ENCODE measurements at regions not wholly inside any gene's neighbourhood (a gene's known extent, or its start where the extent isn't known, plus 50 kb on each side); places are given as distances from the start of the nearest gene placed in this dataset.

- Histone ChIP-seq H3K4me3 (no peak overlapping the region), H3K4me1 (peaks cover 5% of the 10 kb centered on the region), H3K27me3 (no peaks in the 10 kb centered on the region), H3K27ac (no peak overlapping the region), H3K9me3 (peaks cover 0 to 15% (median 0%) of the 10 kb centered on the region in 3 donors), H3K36me3 (replicated peaks in 1 of 2; ENCODE audit: insufficient read depth in 1 of 2, low read depth in 2 of 2) (no peaks in the 10 kb centered on the region)
- WGBS, 2 donors: 54 to 62% methylated on average over 4 of the region's 4 CpGs
- intact Hi-C loops (cut with DNase I): no loop called here
- TF ChIP-seq POLR2A (IDR thresholded peaks at IDR 0.05) (no peak), CTCF (IDR thresholded peaks at IDR 0.05) (no peak)
- ATAC-seq (no peak), DNase-seq (no peak)
Observed at GRCh38 chr7:25615003-25615402, 386.7 kb upstream of the NPVF start.

- 60 to 77% methylated on average over 5 of the region's 5 CpGs for whole genome bisulfite sequencing, 2 donors
- TF ChIP-seq POLR2A (IDR thresholded peaks at IDR 0.05): no peak
Observed at GRCh38 chr7:25615593-25615992, 387.3 kb upstream of the NPVF start.

GRCh38 chr7:25617214-25617613, 388.9 kb upstream of the NPVF start:
- intact Hi-C loops (cut with DNase I): no loop called here
- H3K27ac ChIP-seq: no peak overlapping the region
- H3K27me3 ChIP-seq: no peaks in the 10 kb centered on the region
- TF ChIP-seq POLR2A (IDR thresholded peaks at IDR 0.05) (no peak), CTCF (IDR thresholded peaks at IDR 0.05) (no peak)
- peaks cover 0 to 6% (median 0%) of the 10 kb centered on the region in 3 donors for H3K9me3 ChIP-seq
- H3K4me3 ChIP-seq: no peak overlapping the region
- H3K36me3 ChIP-seq (replicated peaks in 1 of 2; ENCODE audit: insufficient read depth in 1 of 2, low read depth in 2 of 2): no peaks in the 10 kb centered on the region
- ATAC-seq (no peak), DNase-seq (no peak)
- peaks cover 5% of the 10 kb centered on the region for H3K4me1 ChIP-seq
- 36 to 40% methylated on average over 4 of the region's 4 CpGs for WGBS, 2 donors

More at GRCh38 chr7:25615593-25615992, 387.3 kb upstream of the NPVF start:
- Histone ChIP-seq H3K4me1 (peaks cover 5% of the 10 kb centered on the region), H3K36me3 (replicated peaks in 1 of 2; ENCODE audit: insufficient read depth in 1 of 2, low read depth in 2 of 2) (no peaks in the 10 kb centered on the region), H3K9me3 (peaks cover 0 to 15% (median 0%) of the 10 kb centered on the region in 3 donors), H3K27me3 (no peaks in the 10 kb centered on the region), H3K4me3 (no peak overlapping the region), H3K27ac (no peak overlapping the region)
- no peak for DNase-seq
- no peak for ATAC-seq
- intact Hi-C loops (cut with DNase I): no loop called here

- WGBS, 2 donors: 84 to 93% methylated on average over 2 of the region's 2 CpGs
- no peak overlapping the region for H3K27ac ChIP-seq
Observed at GRCh38 chr7:25617673-25618072, 389.4 kb upstream of the NPVF start.

GRCh38 chr7:25619381-25619780, 391.1 kb upstream of the NPVF start:
- Histone ChIP-seq H3K27me3 (no peaks in the 10 kb centered on the region), H3K36me3 (replicated peaks in 1 of 2; ENCODE audit: insufficient read depth in 1 of 2, low read depth in 2 of 2) (no peaks in the 10 kb centered on the region), H3K9me3 (no peaks in the 10 kb centered on the region), H3K4me3 (no peak overlapping the region), H3K27ac (peak overlapping the region in 1 of 4 donors; percentile 24), H3K4me1 (peaks cover 5% of the 10 kb centered on the region)
- intact Hi-C loops (cut with DNase I): no loop called here
- DNase-seq (no peak), ATAC-seq (no peak)
- 61 to 64% methylated on average over 2 of the region's 2 CpGs for WGBS, 2 donors
- TF ChIP-seq CTCF (IDR thresholded peaks at IDR 0.05) (no peak), POLR2A (IDR thresholded peaks at IDR 0.05) (no peak)

More at GRCh38 chr7:25617673-25618072, 389.4 kb upstream of the NPVF start:
- TF ChIP-seq POLR2A (IDR thresholded peaks at IDR 0.05): no peak
- TF ChIP-seq CTCF (IDR thresholded peaks at IDR 0.05): no peak
- DNase-seq: no peak
- intact Hi-C loops (cut with DNase I): no loop called here
- Histone ChIP-seq H3K4me3 (no peak overlapping the region), H3K27me3 (no peaks in the 10 kb centered on the region), H3K36me3 (replicated peaks in 1 of 2; ENCODE audit: insufficient read depth in 1 of 2, low read depth in 2 of 2) (no peaks in the 10 kb centered on the region), H3K4me1 (peaks cover 5% of the 10 kb centered on the region), H3K9me3 (peaks cover 0 to 2% (median 0%) of the 10 kb centered on the region in 3 donors)
- ATAC-seq: no peak
